Effector memory CD4-positive, alpha-beta T cell (primary cell): ENCODE measurements at regions not wholly inside any gene's neighbourhood (a gene's known extent, or its start where the extent isn't known, plus 50 kb on each side); places are given as distances from the start of the nearest gene placed in this dataset.

Experiments used
- DNase-seq, 3 donors: peaks; one replicate each; pipeline ENCODE4 v3.0.0-alpha.2; 2020
- H3K27ac ChIP-seq: 2 replicates; pipeline ENCODE4 v1.7.0; 2013; ENCODE audit warnings: mild to moderate bottlenecking, low read length, moderate library complexity; ENCODE audit not compliant: insufficient read depth, poor library complexity, severe bottlenecking
- H3K27me3 ChIP-seq: replicated peaks from 2 replicates; pipeline ENCODE4 v1.7.0; 2013; ENCODE audit warnings: mild to moderate bottlenecking, low read length; ENCODE audit not compliant: insufficient read depth, control insufficient read depth, poor library complexity, severe bottlenecking
- H3K36me3 ChIP-seq: 2 replicates; pipeline ENCODE4 v1.7.0; 2013; ENCODE audit warnings: mild to moderate bottlenecking, low read length, moderate library complexity; ENCODE audit not compliant: control insufficient read depth, insufficient read depth
- H3K4me1 ChIP-seq: 2 replicates; pipeline ENCODE4 v1.7.0; 2013; ENCODE audit warnings: low read length, mild to moderate bottlenecking; ENCODE audit not compliant: control insufficient read depth, insufficient read depth, poor library complexity, severe bottlenecking
- H3K4me3 ChIP-seq: 2 replicates; pipeline ENCODE4 v1.7.0; 2013; ENCODE audit warnings: low read length, low read depth, mild to moderate bottlenecking; ENCODE audit not compliant: insufficient read depth, poor library complexity, severe bottlenecking
- H3K9me3 ChIP-seq: 2 replicates; pipeline ENCODE4 v1.7.0; 2013; ENCODE audit warnings: mild to moderate bottlenecking, low read length, moderate library complexity; ENCODE audit not compliant: control insufficient read depth

GRCh38 chr6:155701342-155701741 is 245.7 kb upstream of the NOX3 start:
- Histone ChIP-seq H3K36me3 (no peaks in the 10 kb centered on the region), H3K4me3 (no peak overlapping the region), H3K27ac (no peak overlapping the region), H3K27me3 (no peaks in the 10 kb centered on the region), H3K4me1 (no peaks in the 10 kb centered on the region), H3K9me3 (no peaks in the 10 kb centered on the region)
- DNase-seq, result no peak

DNA sequence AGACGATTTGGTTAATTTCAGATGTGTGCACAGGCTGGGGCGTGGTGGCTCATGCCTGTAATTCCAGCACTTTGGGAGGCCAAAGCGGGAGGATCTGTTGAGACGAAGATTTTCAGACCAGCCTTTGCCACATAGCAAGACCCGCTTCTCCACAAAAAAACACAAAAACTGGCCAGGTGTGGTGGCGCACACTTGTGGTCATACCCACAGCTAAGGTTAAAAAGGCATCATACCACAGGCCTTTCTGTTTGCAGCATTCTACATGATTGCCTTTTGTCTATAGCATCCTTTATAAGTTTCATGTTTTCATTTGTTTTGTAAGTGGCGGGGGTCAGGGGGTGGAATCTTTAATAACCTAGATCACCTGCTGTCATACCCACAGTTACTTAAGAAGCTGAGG is 239.9 kb upstream of the NOX3 start:
- Histone ChIP-seq H3K4me3 (no peak overlapping the region), H3K9me3 (no peaks in the 10 kb centered on the region), H3K27ac (no peak overlapping the region), H3K4me1 (no peaks in the 10 kb centered on the region), H3K27me3 (no peaks in the 10 kb centered on the region), H3K36me3 (no peaks in the 10 kb centered on the region)
- no peak for DNase-seq

GRCh38 chr6:155694419-155694790 is 238.8 kb upstream of the NOX3 start:
- no peaks in the 10 kb centered on the region for H3K36me3 ChIP-seq
- no peaks in the 10 kb centered on the region for H3K4me1 ChIP-seq
- no peaks in the 10 kb centered on the region for H3K9me3 ChIP-seq
- H3K27me3 ChIP-seq, result no peaks in the 10 kb centered on the region
- no peak overlapping the region for H3K4me3 ChIP-seq
- no peak for DNase-seq
- no peak overlapping the region for H3K27ac ChIP-seq

DNA sequence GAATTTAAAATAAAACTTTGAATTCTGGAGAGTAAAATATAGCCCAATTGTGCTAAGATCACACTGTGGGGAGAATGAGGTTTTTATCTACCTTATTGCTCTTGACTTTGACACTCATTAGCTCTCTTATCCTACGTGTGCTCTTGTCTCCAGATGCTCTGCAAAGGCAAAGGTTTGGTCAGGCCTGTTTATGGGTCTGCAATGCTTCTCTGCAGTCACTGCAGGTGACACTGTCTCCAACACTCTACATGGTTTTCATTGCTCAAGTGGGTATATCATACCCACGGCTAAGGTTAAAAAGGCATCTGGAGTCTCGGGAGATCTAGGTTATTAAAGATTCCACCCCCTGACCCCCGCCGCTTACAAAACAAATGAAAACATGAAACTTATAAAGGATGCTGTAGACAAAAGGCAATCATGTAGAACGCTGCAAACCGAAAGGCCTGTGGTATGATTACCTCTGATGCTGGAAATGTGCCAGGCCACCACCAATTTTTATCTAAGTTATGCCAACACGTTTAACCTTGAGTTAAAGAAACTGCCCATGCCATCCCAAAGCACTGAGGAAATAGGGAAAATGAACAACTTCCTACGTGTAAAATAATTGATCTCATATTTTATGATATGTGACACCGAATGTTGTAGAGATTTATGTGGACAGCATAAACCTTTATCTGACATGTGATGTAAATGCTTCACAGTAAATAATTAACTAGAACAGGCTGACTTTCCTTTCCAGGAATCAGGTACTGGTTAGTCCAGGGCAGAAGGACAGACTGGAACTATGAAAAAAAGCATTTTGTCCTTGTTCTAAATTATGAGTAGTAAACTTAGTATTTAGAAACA is 238.2 kb upstream of the NOX3 start:
- Histone ChIP-seq H3K36me3 (no peaks in the 10 kb centered on the region), H3K27ac (no peak overlapping the region), H3K4me1 (no peaks in the 10 kb centered on the region), H3K4me3 (no peak overlapping the region), H3K9me3 (no peaks in the 10 kb centered on the region), H3K27me3 (no peaks in the 10 kb centered on the region)
- no peak for DNase-seq

DNA sequence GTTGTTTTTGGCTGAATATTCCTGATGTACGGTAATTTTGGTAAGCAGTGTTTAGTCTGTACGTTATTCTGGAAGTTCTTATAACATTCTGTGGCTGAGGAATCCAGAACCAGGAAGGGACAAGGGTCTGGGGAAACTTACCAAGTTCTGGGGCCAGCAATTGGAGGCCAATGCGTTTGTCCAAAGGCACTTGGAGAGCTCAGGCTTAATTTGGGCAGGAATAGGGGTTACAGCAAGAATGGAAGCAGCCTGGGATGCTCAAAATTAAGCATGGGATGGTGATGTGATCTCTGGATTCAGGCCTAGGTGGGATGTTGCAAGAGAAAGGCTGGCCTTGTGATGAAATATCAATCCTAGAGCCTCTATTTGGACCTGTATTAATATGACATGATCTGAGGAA is 235.2 kb upstream of the NOX3 start:
- DNase-seq, result no peak
- H3K27me3 ChIP-seq, result no peaks in the 10 kb centered on the region

GRCh38 chr6:155687645-155688044 is 232.0 kb upstream of the NOX3 start:
- H3K4me3 ChIP-seq, result no peak overlapping the region
- H3K27ac ChIP-seq, result no peak overlapping the region
- no peaks in the 10 kb centered on the region for H3K4me1 ChIP-seq
- no peaks in the 10 kb centered on the region for H3K27me3 ChIP-seq
- no peak for DNase-seq
- no peaks in the 10 kb centered on the region for H3K36me3 ChIP-seq
- H3K9me3 ChIP-seq, result no peaks in the 10 kb centered on the region

More for the DNA sequence above, 235.2 kb upstream of the NOX3 start:
- H3K9me3 ChIP-seq, result no peaks in the 10 kb centered on the region
- H3K27ac ChIP-seq, result no peak overlapping the region
- no peaks in the 10 kb centered on the region for H3K36me3 ChIP-seq
- H3K4me3 ChIP-seq, result no peak overlapping the region
- H3K4me1 ChIP-seq, result no peaks in the 10 kb centered on the region

GRCh38 chr6:155684416-155685196 is 229.0 kb upstream of the NOX3 start:
- no peaks in the 10 kb centered on the region for H3K27me3 ChIP-seq
- DNase-seq, result no peak
- no peaks in the 10 kb centered on the region for H3K36me3 ChIP-seq
- no peaks in the 10 kb centered on the region for H3K9me3 ChIP-seq
- no peaks in the 10 kb centered on the region for H3K4me1 ChIP-seq
- no peak overlapping the region for H3K27ac ChIP-seq
- H3K4me3 ChIP-seq, result no peak overlapping the region

GRCh38 chr6:155678361-155678760 is 222.7 kb upstream of the NOX3 start:
- H3K27ac ChIP-seq, result no peak overlapping the region
- DNase-seq, result no peak
- no peak overlapping the region for H3K4me3 ChIP-seq
- H3K4me1 ChIP-seq, result no peaks in the 10 kb centered on the region
- H3K9me3 ChIP-seq, result no peaks in the 10 kb centered on the region
- no peaks in the 10 kb centered on the region for H3K27me3 ChIP-seq
- no peaks in the 10 kb centered on the region for H3K36me3 ChIP-seq

- Histone ChIP-seq H3K36me3 (no peaks in the 10 kb centered on the region), H3K9me3 (no peaks in the 10 kb centered on the region), H3K27me3 (no peaks in the 10 kb centered on the region), H3K4me1 (no peaks in the 10 kb centered on the region), H3K27ac (no peak overlapping the region), H3K4me3 (no peak overlapping the region)
- no peak for DNase-seq
Measured at GRCh38 chr6:155676346-155676745, 220.7 kb upstream of the NOX3 start.

- Histone ChIP-seq H3K27me3 (no peaks in the 10 kb centered on the region), H3K4me3 (no peak overlapping the region), H3K4me1 (no peaks in the 10 kb centered on the region), H3K27ac (no peak overlapping the region), H3K36me3 (no peaks in the 10 kb centered on the region), H3K9me3 (no peaks in the 10 kb centered on the region)
- no peak for DNase-seq
Measured at GRCh38 chr6:155670655-155671054, 215.0 kb upstream of the NOX3 start.
